ENCODE measurements at regions not wholly inside any gene's neighbourhood (a gene's known extent, or its start where the extent isn't known, plus 50 kb on each side); places are given as distances from the start of the nearest gene placed in this dataset.

DNA sequence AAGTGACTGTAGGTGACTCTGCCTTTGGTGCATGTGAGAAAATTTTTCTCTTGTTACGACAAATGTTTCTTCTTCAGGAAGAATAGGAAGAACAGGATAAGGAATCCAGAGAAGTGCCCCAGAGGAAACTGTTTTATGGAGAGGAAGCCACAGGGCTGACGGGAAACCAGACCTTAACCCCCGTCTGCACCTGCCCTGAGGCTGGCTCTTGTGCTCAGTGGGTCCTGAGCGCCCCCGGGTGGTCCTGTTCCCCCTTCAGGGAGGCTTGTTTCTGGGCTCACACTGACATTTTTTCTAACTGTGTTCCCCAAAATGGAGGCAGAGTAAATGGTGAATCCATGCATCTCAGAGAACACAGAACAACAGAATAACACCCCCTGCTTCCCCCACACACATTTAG lies 691.8 kb downstream of the TMEM121 start:
- no peak for TF ChIP-seq CTCF (IDR thresholded peaks at IDR 0.05; ENCODE audit: insufficient read depth, low read depth, low read length)
- no peak for TF ChIP-seq EZH2 (IDR thresholded peaks at IDR 0.05; ENCODE audit: insufficient read depth, low read length)
